Pancreas (tissue), 10 donors: ENCODE measurements at regions not wholly inside any gene's neighbourhood (a gene's known extent, or its start where the extent isn't known, plus 50 kb on each side); places are given as distances from the start of the nearest gene placed in this dataset.
"Not testable (repeated sequence)": the region's sequence is repeated elsewhere in the genome, so short reads cannot be mapped to it uniquely, and the experiment has no call there.

Experiments
- ATAC-seq, 4 donors: fragments of 200-7000 bp; cut with Tn5 transposase; one replicate each; pipeline versions ENCODE4 v1.8.0 to v1.9.1; 2020; ENCODE audit warnings: mild to moderate bottlenecking in 4 of 4, moderate library complexity in 4 of 4
- DNase-seq, 6 donors: peaks; one replicate each; pipeline ENCODE4 v3.0.0-alpha.2; 2020
- FAIRE-seq: peaks from 2 replicates; lab custom pipeline; 2012; peaks lifted over from hg19 to GRCh38; lab: Jason Lieb, UNC
- H3K27ac ChIP-seq, 4 donors: fragments of 200-600 bp; sonication (generic); 1 replicate in 3 of 4; 2 replicates in 1 of 4; pipeline versions ENCODE4 v1.5.0 to v1.8.0; 2020
- H3K27me3 ChIP-seq, 4 donors: fragments of 200-600 bp; one replicate each; pipeline ENCODE4 v1.8.0; 2021
- H3K36me3 ChIP-seq, 3 donors: fragments of 200-600 bp; sonication (generic) in 1 of 3; one replicate each; pipeline versions ENCODE4 v1.5.0 to v1.8.0; 2020 to 2021
- H3K4me1 ChIP-seq, 3 donors: fragments of 200-600 bp; one replicate each; pipeline ENCODE4 v1.8.0; 2021
- H3K4me3 ChIP-seq, 4 donors: fragments of 200-600 bp; sonication (generic) in 2 of 4; one replicate each; pipeline versions ENCODE4 v1.5.0 to v1.8.0; 2020 to 2021
- H3K9me3 ChIP-seq, 4 donors: fragments of 200-600 bp; one replicate each; pipeline ENCODE4 v1.8.0; 2021
- WGBS, 2 donors: extraction: QIAGEN DNeasy Blood & Tissue Kit; methylation state at CpG; one replicate each; pipeline ENCODE4 v1.1.7; 2013; 5-methylcytosine and 5-hydroxymethylcytosine counted together
- intact Hi-C, 3 donors: fragments of 100-400 bp; cut with DNase I; formaldehyde crosslinking; loops; one replicate each; pipeline versions ENCODE4 v1.11.1 to v1.14.2; 2022
- TF ChIP-seq, protein P1 (sequence below), 4 donors: fragments of 200-600 bp; sonication (generic) in 3 of 4; IDR thresholded peaks; one replicate each; pipeline versions ENCODE4 v1.5.0 to v1.8.0; 2021; ENCODE audit warnings: antibody characterized with exemption in 4 of 4
- donor health status: healthy with polysubstance abuse.
- donor health status: DM: no; HTN: no; CAD: no; lungs with moderate emphysema.
- donor health status: DM: no; HTN: no; CAD: no.
- donor health status: control.
- donor health status: control.
- donor health status: Bipolar disorder and iron deficiency.
- donor health status: DM: yes; HTN: yes; CAD: no.
- donor health status: DM: no; HTN: no; CAD: no.
- donor health status: DM: no; HTN: no; CAD: no.
- donor health status: DM: yes; HTN: yes; CAD: no.

DNA sequence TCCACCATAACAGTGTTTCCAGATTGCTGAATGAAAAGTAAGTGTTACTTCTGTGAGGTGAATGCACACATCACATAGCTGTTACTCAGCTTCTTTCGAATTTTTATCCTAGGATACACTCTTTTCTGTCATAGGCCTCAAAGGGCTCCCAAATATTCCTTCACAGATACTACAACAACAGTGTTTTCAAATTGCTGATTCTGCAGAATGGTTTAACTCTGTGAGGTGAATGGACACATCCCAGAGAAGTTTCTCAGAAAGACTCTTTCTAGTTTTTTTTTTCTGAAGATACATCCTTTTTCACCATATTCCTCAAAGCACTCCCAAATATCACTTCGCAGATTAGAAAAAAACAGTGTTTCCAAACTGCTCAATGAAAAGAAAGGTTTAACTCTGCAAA is 221.1 kb downstream of the OR4A5 start:
- H3K27ac ChIP-seq = no peak overlapping the region
- 46 to 50% methylated on average over 2 of the region's 2 CpGs for WGBS, 2 donors
- intact Hi-C loops = no loop called here
- H3K9me3 ChIP-seq = no peaks in the 10 kb centered on the region
- no peaks in the 10 kb centered on the region for H3K27me3 ChIP-seq
- TF ChIP-seq, protein P1, sequence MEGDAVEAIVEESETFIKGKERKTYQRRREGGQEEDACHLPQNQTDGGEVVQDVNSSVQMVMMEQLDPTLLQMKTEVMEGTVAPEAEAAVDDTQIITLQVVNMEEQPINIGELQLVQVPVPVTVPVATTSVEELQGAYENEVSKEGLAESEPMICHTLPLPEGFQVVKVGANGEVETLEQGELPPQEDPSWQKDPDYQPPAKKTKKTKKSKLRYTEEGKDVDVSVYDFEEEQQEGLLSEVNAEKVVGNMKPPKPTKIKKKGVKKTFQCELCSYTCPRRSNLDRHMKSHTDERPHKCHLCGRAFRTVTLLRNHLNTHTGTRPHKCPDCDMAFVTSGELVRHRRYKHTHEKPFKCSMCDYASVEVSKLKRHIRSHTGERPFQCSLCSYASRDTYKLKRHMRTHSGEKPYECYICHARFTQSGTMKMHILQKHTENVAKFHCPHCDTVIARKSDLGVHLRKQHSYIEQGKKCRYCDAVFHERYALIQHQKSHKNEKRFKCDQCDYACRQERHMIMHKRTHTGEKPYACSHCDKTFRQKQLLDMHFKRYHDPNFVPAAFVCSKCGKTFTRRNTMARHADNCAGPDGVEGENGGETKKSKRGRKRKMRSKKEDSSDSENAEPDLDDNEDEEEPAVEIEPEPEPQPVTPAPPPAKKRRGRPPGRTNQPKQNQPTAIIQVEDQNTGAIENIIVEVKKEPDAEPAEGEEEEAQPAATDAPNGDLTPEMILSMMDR (IDR thresholded peaks at IDR 0.05) = no peak
- no peak overlapping the region for H3K4me3 ChIP-seq
- FAIRE-seq = no peak
- no peak for ATAC-seq
- H3K36me3 ChIP-seq = no peaks in the 10 kb centered on the region
- no peaks in the 10 kb centered on the region for H3K4me1 ChIP-seq
- DNase-seq = no peak

GRCh38 chr11:54930930-54931329 is 224.3 kb downstream of the OR4A5 start:
- FAIRE-seq (no peak), DNase-seq (no peak), ATAC-seq (no peak)
- H3K36me3 ChIP-seq = no peaks in the 10 kb centered on the region
- no peak overlapping the region for H3K27ac ChIP-seq
- H3K4me3 ChIP-seq = no peak overlapping the region
- H3K27me3 ChIP-seq = no peaks in the 10 kb centered on the region
- TF ChIP-seq, protein P1 (IDR thresholded peaks at IDR 0.05) = no peak
- intact Hi-C loops = no loop called here
- no peaks in the 10 kb centered on the region for H3K4me1 ChIP-seq
- 7% methylated on average over 2 of the region's 2 CpGs for WGBS, 2 donors
- peaks cover 0 to 3% (median 0%) of the 10 kb centered on the region in 4 donors for H3K9me3 ChIP-seq

- no peak for ATAC-seq
- H3K9me3 ChIP-seq = no peaks in the 10 kb centered on the region
- H3K27me3 ChIP-seq = no peaks in the 10 kb centered on the region
Observed at GRCh38 chr11:54944211-54944610, 237.6 kb downstream of the OR4A5 start.

DNA sequence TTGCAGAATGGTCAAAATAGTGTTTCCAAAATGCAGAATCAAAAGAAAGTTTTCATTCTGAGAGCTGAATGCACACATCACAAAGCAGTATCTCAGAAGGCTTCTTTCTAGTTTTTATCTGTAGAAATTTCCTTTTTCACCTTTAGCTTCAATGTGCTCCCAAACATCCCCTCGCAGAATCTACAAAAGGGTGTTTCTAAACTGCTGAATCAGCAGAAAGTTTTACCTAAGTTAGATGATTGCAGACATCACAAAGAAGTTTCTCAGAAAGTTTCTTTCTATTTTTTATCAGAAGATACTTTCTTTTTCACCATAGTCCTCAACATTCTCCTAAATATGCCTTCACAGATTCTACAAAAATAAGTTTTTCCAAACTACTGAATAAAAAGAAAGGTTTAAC is 239.8 kb downstream of the OR4A5 start:
- intact Hi-C loops = no loop called here
- no peak overlapping the region for H3K27ac ChIP-seq
- H3K9me3 ChIP-seq = no peaks in the 10 kb centered on the region
- TF ChIP-seq, protein P1 (IDR thresholded peaks at IDR 0.05) = no peak
- no peak overlapping the region for H3K4me3 ChIP-seq
- DNase-seq = no peak
- no peaks in the 10 kb centered on the region for H3K27me3 ChIP-seq
- 64 to 68% methylated on average over 1 of the region's 1 CpG for WGBS, 2 donors
- H3K4me1 ChIP-seq = no peaks in the 10 kb centered on the region
- no peak for FAIRE-seq
- no peak for ATAC-seq
- no peaks in the 10 kb centered on the region for H3K36me3 ChIP-seq

More at GRCh38 chr11:54944211-54944610, 237.6 kb downstream of the OR4A5 start:
- TF ChIP-seq, protein P1 (IDR thresholded peaks at IDR 0.05) = no peak
- no peak for FAIRE-seq
- Histone ChIP-seq H3K4me3 (no peak overlapping the region), H3K27ac (no peak overlapping the region), H3K4me1 (no peaks in the 10 kb centered on the region), H3K36me3 (no peaks in the 10 kb centered on the region)
- intact Hi-C loops = no loop called here
- no peak for DNase-seq

DNA sequence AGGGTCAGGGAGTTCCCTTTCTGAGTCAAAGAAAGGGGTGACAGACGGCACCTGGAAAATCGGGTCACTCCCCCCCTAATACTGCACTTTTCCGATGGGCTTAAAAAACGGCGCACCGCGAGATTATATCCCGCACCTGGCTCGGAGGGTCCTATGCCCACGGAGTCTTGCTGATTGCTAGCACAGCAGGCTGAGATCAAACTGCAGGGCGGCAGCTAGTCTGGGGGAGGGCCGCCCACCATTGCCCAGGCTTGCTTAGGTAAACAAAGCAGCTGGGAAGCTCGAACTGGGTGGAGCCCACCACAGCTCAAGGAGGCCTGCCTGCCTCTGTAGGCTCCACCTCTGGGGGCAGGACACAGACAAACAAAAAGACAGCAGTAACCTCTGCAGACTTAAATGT is 240.5 kb downstream of the OR4A5 start:
- H3K36me3 ChIP-seq, intact Hi-C loops, ATAC-seq, H3K9me3 ChIP-seq, H3K4me3 ChIP-seq, H3K27ac ChIP-seq, H3K4me1 ChIP-seq, H3K27me3 ChIP-seq, FAIRE-seq: not testable (repeated sequence)
- peak in 2 of 6 donors; percentile 6 to 12 for DNase-seq
- 65 to 68% methylated on average over 13 of the region's 13 CpGs for WGBS, 2 donors
